ENCODE measurements at regions not wholly inside any gene's neighbourhood (a gene's known extent, or its start where the extent isn't known, plus 50 kb on each side); places are given as distances from the start of the nearest gene placed in this dataset.

DNA sequence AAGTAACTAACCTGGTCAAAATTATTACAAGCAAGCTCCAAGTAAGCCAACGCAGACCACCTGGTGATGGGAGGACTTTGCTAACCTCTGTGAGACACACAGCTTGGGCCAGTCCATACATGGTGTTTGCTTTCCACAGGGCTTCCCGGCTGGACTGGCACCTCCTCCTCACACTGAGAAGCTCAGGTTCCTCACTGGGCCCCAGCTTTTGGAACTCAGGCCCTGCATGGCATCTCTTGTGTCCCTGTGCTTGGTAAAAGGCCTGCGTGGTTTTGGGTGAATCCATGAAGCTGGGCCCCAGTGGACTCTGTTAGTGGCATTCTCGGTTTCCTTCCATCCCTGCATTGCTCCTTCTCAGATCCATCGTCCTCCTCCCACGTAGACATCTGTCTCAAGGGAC lies 123.4 kb downstream of the VAPA start:
- TF ChIP-seq EZH2 (IDR thresholded peaks at IDR 0.05; ENCODE audit: insufficient read depth, poor library complexity, severe bottlenecking) (no peak), EZH2phosphoT487 (IDR thresholded peaks at IDR 0.05; ENCODE audit: insufficient read depth, low read depth) (no peak)

Data from GM23248 (cell line).